IMR-90 (cell line): ENCODE measurements at regions not wholly inside any gene's neighbourhood (a gene's known extent, or its start where the extent isn't known, plus 50 kb on each side); places are given as distances from the start of the nearest gene placed in this dataset.
A peak's percentile ranks its signal among the peaks of the same experiment; 100 is the strongest.

ENCODE experiments used
- CEBPB ChIP-seq: IDR thresholded peaks from 2 replicates; pipeline ENCODE4 v1.6.1; 2012; ENCODE audit warnings: low read depth, low read length, improper control_type of control experiment
- CHD1 ChIP-seq: IDR thresholded peaks from 2 replicates; pipeline ENCODE4 v1.6.1; 2012; ENCODE audit warnings: low read depth, low read length, improper control_type of control experiment
- CTCF ChIP-seq: conservative IDR thresholded peaks from 2 replicates; pipeline ENCODE4 v1.5.1; 2012; ENCODE audit warnings: mild to moderate bottlenecking, low read depth, low read length, improper control_type of control experiment
- FOS ChIP-seq: fragments of 150-350 bp; IDR thresholded peaks from 2 replicates; pipeline ENCODE4 v1.6.1; 2016; ENCODE audit warnings: low read depth, low read length
- MAFK ChIP-seq: IDR thresholded peaks from 2 replicates; pipeline ENCODE4 v1.6.1; 2012; ENCODE audit warnings: low read depth, low read length, improper control_type of control experiment
- POLR2A ChIP-seq: IDR thresholded peaks from 2 replicates; pipeline ENCODE4 v1.6.1; 2012; ENCODE audit warnings: mild to moderate bottlenecking, low read depth, low read length
- RAD21 ChIP-seq: IDR thresholded peaks from 2 replicates; pipeline ENCODE4 v1.6.1; 2012; ENCODE audit warnings: low read length, improper control_type of control experiment
- SMC3 ChIP-seq: fragments of 150-350 bp; IDR thresholded peaks from 2 replicates; pipeline ENCODE4 v1.6.1; 2016; ENCODE audit warnings: low read depth, mild to moderate bottlenecking, antibody characterized with exemption, low read length, moderate library complexity
- TF ChIP-seq, protein P1 (sequence below): fragments of 150-350 bp; IDR thresholded peaks from 2 replicates; pipeline ENCODE4 v1.6.1; 2016; ENCODE audit warnings: low read depth, mild to moderate bottlenecking, low read length, moderate library complexity, borderline replicate concordance
- TF ChIP-seq, protein P2 (sequence below): fragments of 150-350 bp; IDR thresholded peaks from 2 replicates; pipeline ENCODE4 v1.6.1; 2017; ENCODE audit warnings: mild to moderate bottlenecking, antibody characterized with exemption, low read length, low read depth

DNA sequence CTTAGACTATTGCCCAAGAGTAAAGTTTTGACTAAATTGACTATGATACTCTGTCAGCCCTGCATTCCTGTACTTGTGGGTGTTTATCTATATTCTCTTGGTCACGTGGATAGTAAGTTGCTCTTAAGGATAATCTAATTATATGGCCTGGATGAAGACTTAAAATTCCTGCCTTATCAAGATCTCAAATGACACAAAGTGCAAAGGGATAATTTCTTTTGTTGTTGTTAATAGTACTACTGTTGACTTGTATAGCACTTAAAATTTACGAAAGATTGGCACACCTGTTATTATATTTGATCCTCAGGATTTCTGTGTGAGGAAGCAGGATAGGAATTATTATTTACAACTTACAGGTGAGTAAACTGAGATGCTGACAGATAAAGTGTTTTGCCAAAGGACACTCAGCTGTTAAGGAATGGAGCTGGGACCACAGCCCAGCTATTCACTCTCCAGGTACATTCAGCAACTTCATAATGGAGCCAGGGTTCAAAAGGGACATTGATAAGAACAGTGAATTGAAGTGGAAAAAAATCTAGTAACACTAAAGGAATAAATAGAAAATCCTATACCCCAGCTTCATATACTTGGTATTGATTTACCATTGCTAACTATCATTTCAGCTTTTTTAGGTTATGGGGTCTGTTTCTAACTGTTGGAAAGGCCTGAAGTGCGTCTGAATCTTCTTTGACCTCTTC lies 53.4 kb upstream of the EVL start:
- TF ChIP-seq, protein P1, sequence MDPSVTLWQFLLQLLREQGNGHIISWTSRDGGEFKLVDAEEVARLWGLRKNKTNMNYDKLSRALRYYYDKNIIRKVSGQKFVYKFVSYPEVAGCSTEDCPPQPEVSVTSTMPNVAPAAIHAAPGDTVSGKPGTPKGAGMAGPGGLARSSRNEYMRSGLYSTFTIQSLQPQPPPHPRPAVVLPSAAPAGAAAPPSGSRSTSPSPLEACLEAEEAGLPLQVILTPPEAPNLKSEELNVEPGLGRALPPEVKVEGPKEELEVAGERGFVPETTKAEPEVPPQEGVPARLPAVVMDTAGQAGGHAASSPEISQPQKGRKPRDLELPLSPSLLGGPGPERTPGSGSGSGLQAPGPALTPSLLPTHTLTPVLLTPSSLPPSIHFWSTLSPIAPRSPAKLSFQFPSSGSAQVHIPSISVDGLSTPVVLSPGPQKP = no peak
- TF ChIP-seq, protein P2, sequence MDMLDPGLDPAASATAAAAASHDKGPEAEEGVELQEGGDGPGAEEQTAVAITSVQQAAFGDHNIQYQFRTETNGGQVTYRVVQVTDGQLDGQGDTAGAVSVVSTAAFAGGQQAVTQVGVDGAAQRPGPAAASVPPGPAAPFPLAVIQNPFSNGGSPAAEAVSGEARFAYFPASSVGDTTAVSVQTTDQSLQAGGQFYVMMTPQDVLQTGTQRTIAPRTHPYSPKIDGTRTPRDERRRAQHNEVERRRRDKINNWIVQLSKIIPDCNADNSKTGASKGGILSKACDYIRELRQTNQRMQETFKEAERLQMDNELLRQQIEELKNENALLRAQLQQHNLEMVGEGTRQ = 0 out of 2 replicates have a peak, but pooled peaks have one; percentile 12
- TF ChIP-seq CTCF = no peak
- 0 out of 2 replicates have a peak, but pooled peaks have one; percentile 38 for TF ChIP-seq CEBPB
- TF ChIP-seq MAFK = no peak
- TF ChIP-seq POLR2A = no peak
- TF ChIP-seq RAD21 = no peak
- TF ChIP-seq CHD1 = no peak
- TF ChIP-seq FOS = no peak
- no peak for TF ChIP-seq SMC3
